Right forelimb (tissue), 1 donor: ENCODE measurements at regions not wholly inside any gene's neighbourhood (a gene's known extent, or its start where the extent isn't known, plus 50 kb on each side); places are given as distances from the start of the nearest gene placed in this dataset.

Experiments
- DNase-seq: peaks from one replicate; pipeline ENCODE4 v3.0.0-alpha.2; 2018

DNA sequence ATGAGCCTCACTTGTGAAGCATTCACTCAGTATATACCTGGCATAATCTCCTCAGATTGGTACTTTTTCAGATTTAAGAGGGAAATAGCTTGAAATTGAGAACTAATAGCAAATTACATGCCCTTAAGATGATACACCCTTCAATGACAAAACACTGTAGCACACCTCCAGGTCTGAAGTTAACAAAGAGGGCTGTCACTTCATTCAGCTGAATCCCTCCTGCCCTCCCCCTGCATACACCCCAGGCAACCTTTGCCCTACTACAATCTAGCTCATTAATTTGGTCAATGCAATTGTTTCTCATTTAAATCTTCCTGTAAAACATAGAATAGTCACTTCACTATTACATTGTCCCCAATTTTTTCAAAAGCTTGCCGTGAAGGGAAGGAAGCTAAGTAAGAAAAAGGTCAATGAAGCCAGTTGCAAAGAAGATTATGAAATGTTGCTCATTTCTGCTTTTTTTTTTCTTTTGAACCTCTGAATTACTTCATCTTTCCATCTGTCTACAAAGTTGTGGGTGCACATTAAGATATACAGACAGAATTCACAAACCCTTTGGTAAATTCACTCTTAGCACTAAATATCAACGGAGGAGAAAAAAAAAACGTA, 294.8 kb upstream of the PTGER4 start:
- DNase-seq = no peak

DNA sequence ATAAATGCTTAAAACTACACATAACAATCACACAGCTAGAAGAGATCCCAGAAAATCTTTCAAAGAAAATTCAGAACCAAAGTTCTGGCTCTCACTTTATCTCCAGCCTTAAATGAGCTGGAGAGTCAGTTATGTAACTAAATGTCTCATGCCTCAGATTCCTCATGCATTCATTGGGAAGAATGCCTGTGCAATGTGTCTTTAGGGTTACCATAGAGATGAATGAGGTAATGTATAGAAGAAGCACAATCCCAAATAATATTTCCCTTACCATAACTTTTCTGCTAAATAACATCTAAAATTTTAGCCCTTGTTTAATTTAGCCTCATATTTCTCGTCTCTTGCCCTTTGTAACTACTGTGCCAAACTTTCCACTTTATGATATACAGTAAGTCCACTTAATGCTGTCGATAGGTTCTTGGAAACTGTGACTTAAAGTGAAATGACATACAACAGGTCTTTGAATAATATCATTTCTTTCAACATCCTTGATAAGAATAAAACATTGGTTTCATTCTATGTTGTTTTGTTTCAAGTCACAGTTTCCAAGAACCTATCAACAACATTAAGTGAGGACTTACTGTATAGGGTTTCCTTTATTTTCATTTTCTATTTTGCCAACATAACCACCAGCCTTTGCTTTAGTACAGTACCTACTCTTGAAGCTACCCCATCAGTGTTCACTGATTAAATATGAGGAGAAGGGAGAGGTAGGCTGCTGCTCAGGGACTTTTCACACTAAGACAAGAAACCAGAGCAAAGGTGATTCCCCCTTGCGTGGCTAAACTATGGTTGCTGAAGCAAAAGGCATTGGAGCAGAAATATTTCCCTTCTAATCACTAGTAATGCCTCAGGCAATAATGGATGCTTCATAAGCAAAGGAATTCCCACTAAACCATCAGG, 295.7 kb upstream of the PTGER4 start:
- DNase-seq = no peak

GRCh38 chr5:40381676-40382363, 297.9 kb upstream of the PTGER4 start:
- no peak for DNase-seq

DNA sequence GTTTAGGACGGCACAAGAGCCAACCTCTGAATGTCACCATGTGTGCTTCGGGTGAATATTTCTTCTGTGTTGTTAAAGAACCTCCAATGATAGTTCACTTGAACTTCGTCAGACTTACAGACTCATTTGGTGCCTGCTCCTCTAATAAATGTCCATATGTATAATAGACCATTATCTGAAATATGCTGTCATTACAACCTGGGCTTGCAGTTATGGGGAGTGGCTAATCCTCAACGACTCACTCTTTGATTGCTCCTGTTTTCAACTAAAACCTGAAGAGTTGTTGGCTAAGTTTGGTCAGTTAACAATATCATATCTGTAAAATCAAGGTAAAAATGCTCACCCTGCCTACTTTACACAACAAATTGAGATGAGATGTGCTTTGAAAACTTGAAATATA, 298.7 kb upstream of the PTGER4 start:
- no peak for DNase-seq

DNA sequence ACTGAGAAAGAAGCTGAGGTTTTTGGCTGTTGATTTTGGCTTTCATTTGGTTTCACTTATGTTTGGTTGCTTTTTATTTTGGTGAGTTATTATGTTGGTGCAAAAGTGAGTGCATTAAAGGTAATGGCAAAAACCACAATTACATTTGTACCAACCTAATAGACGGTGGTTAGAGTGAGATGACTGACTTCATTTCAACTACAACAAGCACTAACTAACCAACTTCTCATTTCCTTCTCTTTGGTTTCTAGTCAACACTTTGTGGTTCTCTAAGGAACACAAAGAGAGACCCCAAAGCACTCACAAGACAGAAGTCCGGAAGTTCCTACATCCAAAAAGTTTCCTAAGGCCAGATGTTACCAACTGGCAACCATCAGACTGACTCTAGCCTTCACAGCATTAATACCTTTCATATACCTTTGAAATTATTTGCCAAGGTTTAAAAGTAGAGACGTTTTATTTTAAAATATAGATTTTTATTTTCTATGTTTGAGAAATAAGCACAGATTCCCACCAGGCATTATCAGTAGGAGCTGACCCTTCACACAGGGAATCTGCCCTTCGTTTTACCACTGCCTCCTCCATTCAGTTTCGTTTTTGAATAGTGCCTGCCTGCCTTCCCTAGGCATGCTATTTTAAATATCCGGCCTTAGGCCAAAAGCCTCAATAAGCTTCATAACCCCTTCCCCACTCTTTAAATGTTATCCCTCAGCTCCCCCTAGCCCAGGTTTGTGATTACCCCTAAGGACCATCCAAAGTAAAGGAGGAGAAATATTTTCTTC, 301.1 kb upstream of the PTGER4 start:
- DNase-seq = no peak

GRCh38 chr5:40376566-40376965, 303.1 kb upstream of the PTGER4 start:
- DNase-seq = no peak

DNA sequence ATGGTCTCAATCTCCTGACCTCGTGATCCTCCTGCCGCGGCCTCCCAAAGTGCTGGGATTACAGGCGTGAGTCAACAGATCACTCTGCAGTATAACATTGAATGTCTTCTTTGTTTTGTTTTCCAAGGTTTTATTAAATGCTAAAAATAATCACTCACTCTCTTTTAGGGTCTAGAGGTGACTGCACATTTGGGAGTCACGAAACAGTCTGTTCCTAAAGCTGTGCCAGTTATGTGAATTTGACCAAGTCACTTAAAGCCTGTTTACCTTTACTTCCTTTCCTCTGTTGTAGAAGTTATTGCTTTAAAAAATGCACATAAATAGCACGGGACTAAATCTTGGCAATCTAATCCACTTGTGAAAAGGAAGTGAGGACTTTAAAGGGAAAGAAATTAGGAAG, 304.9 kb upstream of the PTGER4 start:
- no peak for DNase-seq

GRCh38 chr5:40368200-40368599, 311.5 kb upstream of the PTGER4 start:
- no peak for DNase-seq

- no peak for DNase-seq
Measured at GRCh38 chr5:40367255-40367654, 312.5 kb upstream of the PTGER4 start.

GRCh38 chr5:40365342-40366330, 314.1 kb upstream of the PTGER4 start:
- no peak for DNase-seq

DNA sequence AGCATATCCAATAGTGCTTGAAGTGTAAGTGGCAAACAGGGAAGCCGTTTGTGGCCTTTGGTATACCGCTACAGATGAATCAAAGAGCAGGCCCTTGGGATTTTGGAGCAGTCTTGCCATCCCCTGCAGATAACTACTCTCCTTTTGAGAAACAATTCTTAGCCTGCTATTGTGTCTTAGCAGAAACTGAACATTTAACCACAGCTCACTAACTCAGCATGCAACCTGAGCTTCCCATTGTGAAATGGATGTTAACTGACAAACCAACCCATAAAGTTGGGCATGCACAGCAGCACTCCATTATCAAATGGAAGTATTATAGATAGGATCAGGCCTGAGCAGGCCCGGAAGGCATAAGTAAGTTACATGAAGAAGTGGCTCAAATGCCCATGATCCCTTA, 315.3 kb upstream of the PTGER4 start:
- no peak for DNase-seq

DNA sequence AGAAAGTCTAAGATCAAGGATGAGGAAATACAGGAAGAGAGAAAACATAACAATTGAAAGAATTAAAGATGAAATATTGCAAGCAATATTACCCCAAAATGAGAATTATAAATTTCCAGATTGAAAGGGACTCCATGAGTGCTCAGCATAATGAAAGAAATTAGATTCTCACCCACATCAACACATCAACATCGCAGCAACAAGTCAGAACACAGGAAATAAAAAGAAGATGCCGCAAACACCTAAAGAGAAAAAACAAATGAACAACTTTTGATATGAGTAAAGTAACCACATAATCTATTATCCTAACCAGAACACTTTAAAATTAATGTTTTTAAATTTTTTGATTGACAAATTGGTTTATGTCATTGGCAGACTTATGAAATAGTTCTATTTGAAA, 318.3 kb upstream of the PTGER4 start:
- DNase-seq = no peak

- no peak for DNase-seq
Measured at GRCh38 chr5:40360685-40361084, 319.0 kb upstream of the PTGER4 start.

- no peak for DNase-seq
Measured at GRCh38 chr5:40359832-40360231, 319.9 kb upstream of the PTGER4 start.

- no peak for DNase-seq
Measured at GRCh38 chr5:40359093-40359492, 320.6 kb upstream of the PTGER4 start.

GRCh38 chr5:40356248-40356647, 323.5 kb upstream of the PTGER4 start:
- DNase-seq = no peak

DNA sequence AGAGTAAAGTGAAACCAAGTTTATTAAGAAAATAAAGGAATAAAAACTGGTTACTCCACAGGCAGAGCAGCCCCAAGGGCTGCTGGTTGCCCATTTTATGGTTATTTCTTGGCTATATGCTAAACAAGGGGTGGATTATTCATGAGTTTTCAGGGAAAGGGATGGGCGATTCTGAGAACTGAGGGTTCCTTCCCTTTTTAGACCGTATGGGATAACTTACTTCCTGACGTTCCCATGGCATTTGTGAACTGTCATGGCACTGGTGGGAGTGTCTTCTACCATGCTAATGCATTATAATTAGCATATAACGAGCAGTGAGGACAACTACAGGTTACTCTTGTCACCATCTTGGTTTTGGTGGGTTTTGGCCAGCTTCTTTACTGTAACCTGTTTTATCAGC, 323.9 kb upstream of the PTGER4 start:
- DNase-seq = no peak

DNA sequence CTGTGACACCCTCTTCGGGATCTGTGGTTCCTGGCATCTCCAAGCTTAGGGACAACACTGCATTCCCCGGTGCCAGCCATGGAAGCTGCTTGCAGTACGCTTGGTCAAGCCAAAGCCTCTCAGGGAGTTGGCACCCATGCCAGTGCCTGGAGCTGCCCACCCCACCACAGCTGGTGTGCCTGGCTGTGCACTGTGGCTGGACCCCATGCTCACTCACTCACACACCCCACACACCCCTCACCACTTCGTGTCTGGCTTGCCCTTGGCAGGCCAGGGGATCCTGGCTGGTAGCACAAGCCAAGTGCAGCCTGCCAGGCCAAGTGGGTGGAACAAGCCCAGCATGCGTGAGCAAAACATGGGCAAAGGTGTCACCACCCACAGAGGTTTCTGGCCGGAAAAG, 324.5 kb upstream of the PTGER4 start:
- no peak for DNase-seq

DNA sequence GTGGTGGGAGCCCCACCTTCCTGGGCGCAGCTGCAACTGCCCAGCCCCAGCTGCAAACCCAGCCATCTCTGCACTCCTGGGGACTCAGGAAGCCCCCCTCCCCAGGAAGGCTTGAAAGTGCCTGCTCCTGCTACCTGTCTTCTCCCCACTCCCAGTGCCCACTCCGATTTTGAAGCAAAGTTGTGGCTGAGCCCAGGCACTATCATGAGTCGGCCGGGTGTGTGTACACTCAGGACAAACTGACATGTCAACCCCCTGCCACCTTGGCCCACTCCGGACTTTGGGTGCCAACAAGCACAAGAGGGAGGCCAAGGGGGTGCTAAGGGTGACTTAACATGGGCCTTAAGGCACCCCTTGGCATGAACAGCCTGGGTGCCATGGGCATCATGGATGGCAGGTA, 325.5 kb upstream of the PTGER4 start:
- no peak for DNase-seq

GRCh38 chr5:40353442-40353841, 326.3 kb upstream of the PTGER4 start:
- DNase-seq = no peak

- DNase-seq = no peak
Measured at GRCh38 chr5:40347981-40348725, 331.6 kb upstream of the PTGER4 start.
